HepG2 (cell line): ENCODE measurements at regions not wholly inside any gene's neighbourhood (a gene's known extent, or its start where the extent isn't known, plus 50 kb on each side); places are given as distances from the start of the nearest gene placed in this dataset.

ENCODE experiments used
- ATAC-seq: fragments of 200-7000 bp; cut with Tn5 transposase; 3 replicates; pipeline ENCODE4 v1.9.1; 2020; ENCODE audit warnings: mild to moderate bottlenecking, moderate library complexity
- BruUV-seq: library from RNA; stranded (reverse); fragments of 400-500 nt; replicated peaks from 2 replicates; lab custom pipeline; 2021; lab: Mats Ljungman, UMichigan
- CTCF ChIA-PET: fragments of 300-600 bp; formaldehyde crosslinking; extraction: SDS; loops from one replicate; lab custom pipeline; 2021; ENCODE audit warnings: low total read pairs, inconsistent platforms, low intra/inter-chr PET ratio; lab: Yijun Ruan, JAX
- POLR2A ChIA-PET: fragments of 350-600 bp; sonication (Branson Sonifier 250); formaldehyde crosslinking; loops from one replicate; lab custom pipeline; 2020; ENCODE audit warnings: antibody characterized with exemption, inconsistent platforms; lab: Yijun Ruan, JAX
- DNase-seq: peaks from one replicate; pipeline ENCODE4 v3.0.0-alpha.2; 2015; ENCODE audit warnings: low spot score
- FAIRE-seq: peaks from 3 replicates; lab custom pipeline; 2011; peaks lifted over from hg19 to GRCh38; lab: Jason Lieb, UNC
- H2AFZ ChIP-seq: one replicate; pipeline ENCODE4 v1.6.1; 2011; ENCODE audit warnings: low read length, inconsistent platforms
- H3K27ac ChIP-seq: fragments of 300-600 bp; 3 replicates; pipeline ENCODE4 v1.8.0; 2011; ENCODE audit warnings: mixed run types, mild to moderate bottlenecking, mixed read lengths, low read length, inconsistent platforms; ENCODE audit not compliant: insufficient read depth; ENCODE audit errors: extremely low read length
- H3K27me3 ChIP-seq, 2 experiments: fragments of 200-600 bp in 1 of 2; 2 replicates in 1 of 2; 3 replicates in 1 of 2; pipeline versions ENCODE4 v1.6.0 to v1.8.0; 2011; ENCODE audit warnings: low read length in 2 of 2, mild to moderate bottlenecking in 2 of 2, moderate library complexity in 2 of 2, inconsistent platforms in 1 of 2; ENCODE audit not compliant: insufficient read depth in 2 of 2, control insufficient read depth in 1 of 2
- H3K36me3 ChIP-seq, 2 experiments: fragments of 200-600 bp in 1 of 2; replicated peaks in 1 of 2; 2 replicates in 1 of 2; 3 replicates in 1 of 2; pipeline versions ENCODE4 v1.5.1 to v1.8.0; 2011; ENCODE audit warnings: low read length in 2 of 2, inconsistent platforms in 1 of 2; ENCODE audit not compliant: insufficient read depth in 2 of 2, control insufficient read depth in 1 of 2
- H3K4me1 ChIP-seq: 2 replicates; pipeline ENCODE4 v1.5.1; 2012; ENCODE audit warnings: low read length, inconsistent platforms; ENCODE audit not compliant: insufficient read depth
- H3K4me2 ChIP-seq: 2 replicates; pipeline ENCODE4 v1.6.0; 2011; ENCODE audit warnings: low read depth, low read length, inconsistent platforms
- H3K4me3 ChIP-seq, 3 experiments: fragments of 200-600 bp in 1 of 3; sonication (generic), shearing (Covaris generic) in 1 of 3; replicated peaks in 1 of 3; 2 replicates each; pipeline ENCODE4 v1.5.1; 2011 to 2016; ENCODE audit warnings: low read length in 3 of 3, inconsistent platforms in 2 of 3, low read depth in 2 of 3, mild to moderate bottlenecking in 2 of 3, control low read depth in 1 of 3, mixed read lengths in 1 of 3; ENCODE audit not compliant: insufficient read depth in 1 of 3
- H3K79me2 ChIP-seq: one replicate; pipeline ENCODE4 v1.6.1; 2011; ENCODE audit warnings: low read length, inconsistent platforms; ENCODE audit not compliant: insufficient read depth
- H3K9ac ChIP-seq: 2 replicates; pipeline ENCODE4 v1.6.0; 2011; ENCODE audit warnings: mild to moderate bottlenecking, low read depth, low read length, inconsistent platforms; ENCODE audit not compliant: insufficient read depth
- H3K9me3 ChIP-seq: 2 replicates; pipeline ENCODE4 v1.5.1; 2012; ENCODE audit warnings: mild to moderate bottlenecking, low read length
- H4K20me1 ChIP-seq: 2 replicates; pipeline ENCODE4 v1.6.0; 2011; ENCODE audit warnings: inconsistent platforms, mild to moderate bottlenecking, low read length, moderate library complexity; ENCODE audit not compliant: insufficient read depth
- ARNTL ChIP-seq: sonication (generic); formaldehyde crosslinking; IDR thresholded peaks from 2 replicates; pipeline ENCODE4 v1.4.0; 2020; ENCODE audit warnings: mild to moderate bottlenecking, missing genetic modification reagents
- CENPBD1 ChIP-seq: sonication (generic); formaldehyde crosslinking; IDR thresholded peaks from 2 replicates; pipeline ENCODE4 v1.8.0; 2022; ENCODE audit warnings: missing genetic modification reagents, low read depth, mild to moderate bottlenecking, borderline replicate concordance
- CHD2 ChIP-seq: IDR thresholded peaks from 2 replicates; pipeline ENCODE4 v1.6.1; 2011; ENCODE audit warnings: low read depth, low read length, improper control_type of control experiment
- ELF4 ChIP-seq: sonication (generic); formaldehyde crosslinking; IDR thresholded peaks from 2 replicates; pipeline ENCODE4 v1.5.0; 2020; ENCODE audit warnings: missing genetic modification reagents, mild to moderate bottlenecking, moderate library complexity, borderline replicate concordance
- KLF15 ChIP-seq: sonication (generic); formaldehyde crosslinking; IDR thresholded peaks from 2 replicates; pipeline ENCODE4 v1.8.1; 2023; ENCODE audit warnings: borderline replicate concordance, mild to moderate bottlenecking, inconsistent platforms, missing genetic modification reagents, mixed read lengths
- KMT2B ChIP-seq: IDR thresholded peaks from 2 replicates; pipeline ENCODE4 v1.6.1; 2016; ENCODE audit warnings: missing genetic modification reagents, missing compliant biosample characterization
- MXD1 ChIP-seq: sonication (generic); formaldehyde crosslinking; IDR thresholded peaks from 2 replicates; pipeline ENCODE4 v1.4.0; 2020; ENCODE audit warnings: mild to moderate bottlenecking, missing genetic modification reagents
- POLR2AphosphoS2 ChIP-seq: IDR thresholded peaks from 2 replicates; pipeline ENCODE4 v1.6.1; 2011; ENCODE audit warnings: low read depth, low read length, improper control_type of control experiment
- PTBP1 ChIP-seq: fragments of 200-400 bp; formaldehyde crosslinking; IDR thresholded peaks from 2 replicates; pipeline ENCODE4 v1.6.1; 2018; ENCODE audit warnings: low read length, low read depth; ENCODE audit not compliant: poor library complexity, severe bottlenecking
- RCOR2 ChIP-seq: IDR thresholded peaks from 2 replicates; pipeline ENCODE4 v1.6.1; 2016; ENCODE audit warnings: missing biosample characterization, missing genetic modification reagents
- TBL1XR1 ChIP-seq: fragments of 150-350 bp; IDR thresholded peaks from 2 replicates; pipeline ENCODE4 v1.6.1; 2014; ENCODE audit warnings: borderline replicate concordance, low read length; ENCODE audit not compliant: partially characterized antibody
- TOPORS ChIP-seq: sonication (generic); formaldehyde crosslinking; IDR thresholded peaks from 2 replicates; pipeline ENCODE4 v1.8.0; 2023; ENCODE audit warnings: mild to moderate bottlenecking, missing genetic modification reagents
- ZBTB40 ChIP-seq, 2 experiments: fragments of 450-650 bp in 1 of 2; sonication (generic) in 1 of 2; formaldehyde crosslinking in 1 of 2; IDR thresholded peaks; 2 replicates each; pipeline versions ENCODE4 v1.6.1 to v1.8.0; 2016 to 2022; ENCODE audit warnings: antibody characterized with exemption in 1 of 2, mild to moderate bottlenecking in 1 of 2, missing genetic modification reagents in 1 of 2
- WGBS: methylation state at CpG from one replicate; pipeline ENCODE4 v1.1.6; 2017; ENCODE audit warnings: low lambda C conversion rate; 5-methylcytosine and 5-hydroxymethylcytosine counted together
- in situ Hi-C: cut with HindIII; loops from 2 replicates; pipeline ENCODE4 v1.10.0; 2017; ENCODE audit warnings: low pct_unique_long_range_greater_than_20kb; ENCODE audit not compliant: extremely low pct_ligation_motif_present
- intact Hi-C: fragments of 100-400 bp; cut with micrococcal nuclease; formaldehyde crosslinking; loops from one replicate; pipeline ENCODE4 v1.10.0; 2022; ENCODE audit not compliant: unreplicated experiment
- TF ChIP-seq, protein P1 (sequence below): sonication (generic); IDR thresholded peaks from 2 replicates; pipeline ENCODE4 v1.6.1; 2016; ENCODE audit warnings: low read depth, borderline replicate concordance

- no peak overlapping the region for H3K27ac ChIP-seq
Observed at GRCh38 chr9:107215381-107215780, 67.7 kb upstream of the RAD23B start.

More at GRCh38 chr9:107215381-107215780, 67.7 kb upstream of the RAD23B start:
- peaks cover 28% of the 10 kb centered on the region for H3K4me1 ChIP-seq
- H2AFZ ChIP-seq, result no peak overlapping the region
- 99% methylated on average over 2 of the region's 2 CpGs for WGBS
- intact Hi-C loops, result no loop called here
- no peak for DNase-seq
- no peak for TF ChIP-seq TOPORS (CRISPR knock-in tag)
- TF ChIP-seq RCOR2 (CRISPR knock-in tag), result no peak
- no peak for TF ChIP-seq CENPBD1 (CRISPR knock-in tag)
- TF ChIP-seq, protein P1, sequence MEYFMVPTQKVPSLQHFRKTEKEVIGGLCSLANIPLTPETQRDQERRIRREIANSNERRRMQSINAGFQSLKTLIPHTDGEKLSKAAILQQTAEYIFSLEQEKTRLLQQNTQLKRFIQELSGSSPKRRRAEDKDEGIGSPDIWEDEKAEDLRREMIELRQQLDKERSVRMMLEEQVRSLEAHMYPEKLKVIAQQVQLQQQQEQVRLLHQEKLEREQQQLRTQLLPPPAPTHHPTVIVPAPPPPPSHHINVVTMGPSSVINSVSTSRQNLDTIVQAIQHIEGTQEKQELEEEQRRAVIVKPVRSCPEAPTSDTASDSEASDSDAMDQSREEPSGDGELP, result no peak
- no peak for TF ChIP-seq ZBTB40 (IDR thresholded peaks at IDR 0.05)
- TF ChIP-seq ZBTB40 (CRISPR knock-in tag; IDR thresholded peaks at IDR 0.05), result no peak
- no peak for TF ChIP-seq TBL1XR1
- no peak for TF ChIP-seq ARNTL (CRISPR knock-in tag)
- TF ChIP-seq ELF4 (CRISPR knock-in tag), result no peak
- no peak for TF ChIP-seq CHD2
- no peak for TF ChIP-seq KLF15 (CRISPR knock-in tag)
- no peak for TF ChIP-seq KMT2B
- no peak for TF ChIP-seq MXD1 (CRISPR knock-in tag)
- no peak for TF ChIP-seq POLR2AphosphoS2
- TF ChIP-seq PTBP1, result no peak
- CTCF ChIA-PET, result no interaction called here
- H3K4me3 ChIP-seq, result no peak overlapping the region
- no peaks in the 10 kb centered on the region for H3K27me3 ChIP-seq
- H3K9me3 ChIP-seq, result no peaks in the 10 kb centered on the region
- H3K36me3 ChIP-seq, result no peaks in the 10 kb centered on the region
- no peak for ATAC-seq
- no peaks in the 10 kb centered on the region for H3K79me2 ChIP-seq
- BruUV-seq, result no TSS peak
- POLR2A ChIA-PET, result no interaction called here
- no peak overlapping the region for H3K4me2 ChIP-seq
- no peak for FAIRE-seq
- H3K9ac ChIP-seq, result no peak overlapping the region
- no peaks in the 10 kb centered on the region for H4K20me1 ChIP-seq
- in situ Hi-C loops, result no loop called here
